GM21737 (cell line): ENCODE measurements at regions not wholly inside any gene's neighbourhood (a gene's known extent, or its start where the extent isn't known, plus 50 kb on each side); places are given as distances from the start of the nearest gene placed in this dataset.
A peak's percentile ranks its signal among the peaks of the same experiment; 100 is the strongest.

Experiments used
- ATAC-seq: cut with Tn5 transposase; IDR thresholded peaks from one replicate; pipeline ENCODE4 v1.9.1; 2021; ENCODE audit warnings: mild to moderate bottlenecking, moderate library complexity; ENCODE audit not compliant: unreplicated experiment

DNA sequence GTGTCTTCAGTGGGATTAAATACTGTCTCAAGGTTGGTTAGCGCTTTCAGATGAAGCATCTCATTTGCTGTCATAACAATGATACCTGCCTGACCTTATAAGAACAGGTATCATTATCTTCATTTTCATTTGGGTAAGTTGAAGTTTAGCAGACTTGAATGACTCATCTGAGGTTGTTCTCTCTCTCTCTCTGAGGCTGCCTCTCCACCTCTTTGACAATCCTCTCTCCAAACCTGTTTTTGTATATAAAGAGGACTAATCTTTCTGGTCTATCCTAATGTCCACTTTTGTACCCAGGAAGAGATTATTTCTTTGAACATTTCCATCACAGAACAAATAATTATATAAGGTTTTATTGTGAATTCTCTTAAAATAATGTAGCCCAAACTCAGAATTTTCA lies 291.4 kb downstream of the KLF6 start:
- no peak for ATAC-seq

DNA sequence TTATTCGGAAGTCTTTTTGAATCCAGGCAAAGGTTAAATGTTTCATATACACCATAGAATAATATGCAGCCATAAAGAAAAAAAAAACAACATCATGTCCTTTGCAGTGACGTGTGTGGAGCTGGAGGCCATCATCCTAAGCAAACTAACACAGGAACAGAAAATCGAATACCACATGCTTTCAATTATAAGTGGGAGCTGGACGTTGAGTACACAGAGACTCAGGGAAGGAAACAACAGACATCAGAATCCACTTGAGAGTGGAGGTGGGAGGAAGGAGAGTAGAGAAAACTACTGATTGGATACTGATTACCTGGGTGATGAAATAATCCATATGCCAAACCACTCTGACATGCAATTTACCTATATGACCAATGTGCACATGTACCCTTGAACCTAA lies 293.4 kb downstream of the KLF6 start:
- ATAC-seq: no peak

DNA sequence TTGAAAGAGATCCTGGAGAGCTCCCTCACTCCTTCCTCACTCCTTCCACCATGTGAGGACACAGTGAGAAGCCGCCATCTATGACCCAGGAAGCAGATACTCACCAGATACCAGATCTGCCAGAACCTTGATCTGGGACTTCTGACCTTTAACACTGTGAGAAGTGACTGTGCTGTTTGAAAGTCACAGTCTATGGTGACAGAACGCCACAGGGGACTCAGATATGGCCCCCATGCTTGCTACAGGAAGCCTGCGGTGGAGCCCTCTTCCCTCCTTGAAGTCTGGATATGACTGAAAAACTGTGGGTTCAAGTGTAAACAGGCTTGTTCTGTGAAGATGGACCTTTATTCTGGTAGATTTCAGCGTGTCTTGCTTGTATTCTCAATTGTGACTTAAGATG lies 297.8 kb downstream of the KLF6 start:
- ATAC-seq: no peak

DNA sequence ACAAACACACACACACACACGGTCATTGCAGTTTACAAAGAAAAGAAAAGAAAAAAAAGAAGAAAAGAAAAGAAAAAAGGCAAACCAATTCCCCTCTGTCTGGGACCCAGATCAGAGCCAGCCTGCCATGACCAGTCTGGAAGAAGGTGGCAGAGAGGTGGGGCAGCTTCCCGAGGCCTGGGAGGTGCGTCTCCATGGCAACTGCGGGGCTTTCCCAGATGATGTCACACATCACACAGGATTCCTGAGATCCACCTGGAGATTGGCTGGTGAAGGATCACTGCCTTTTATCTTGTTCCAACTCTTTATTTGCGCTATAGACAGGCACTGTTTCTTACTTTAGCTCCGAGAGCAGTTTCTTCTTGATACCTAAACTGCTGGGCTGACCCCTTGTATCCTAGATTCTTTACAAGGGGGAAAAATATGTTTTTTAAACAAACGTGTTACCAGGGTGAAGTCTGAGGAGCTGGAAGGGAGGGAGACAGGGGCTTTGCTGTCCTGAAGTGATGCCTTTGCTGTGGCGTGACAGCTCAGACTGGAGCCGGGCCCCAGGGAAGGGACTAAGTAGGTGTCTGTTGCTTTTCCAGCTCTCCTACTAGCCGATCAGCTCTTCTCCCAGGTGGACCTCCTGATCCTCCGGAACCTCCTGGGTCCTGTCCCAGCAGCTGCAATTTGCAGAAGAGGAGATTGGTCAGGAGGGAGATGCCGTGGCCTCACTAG lies 298.5 kb downstream of the KLF6 start:
- ATAC-seq: no peak

DNA sequence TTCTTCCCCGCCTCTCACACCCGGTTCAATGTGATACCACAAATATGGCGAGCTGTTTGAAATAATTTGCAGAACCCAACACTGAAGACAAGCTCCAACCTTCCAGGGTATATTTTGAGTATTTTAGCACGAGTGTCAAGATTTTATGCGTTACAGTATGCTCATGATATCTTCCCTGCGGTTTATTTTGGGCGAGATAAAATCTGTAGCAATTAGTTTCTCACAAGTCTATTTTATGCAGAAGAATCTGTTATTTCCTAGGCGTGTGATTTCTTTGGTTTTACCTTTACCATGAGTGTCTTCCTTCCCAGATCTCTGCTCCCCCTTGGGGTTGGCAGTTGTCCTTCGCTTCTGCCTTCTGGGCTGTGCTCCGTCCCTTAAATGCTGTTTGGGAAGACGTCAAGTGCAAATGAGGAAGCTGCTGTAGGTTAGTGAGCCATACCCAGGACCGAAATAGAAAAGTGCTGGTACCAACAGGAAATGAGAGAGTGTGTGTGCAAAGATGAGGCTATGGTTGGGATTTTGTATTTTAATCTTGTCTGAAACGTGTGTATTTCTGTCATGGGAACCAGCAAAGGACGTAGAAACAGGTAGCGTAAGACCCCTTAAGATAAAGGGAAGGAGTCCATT lies 299.8 kb downstream of the KLF6 start:
- ATAC-seq: no peak

GRCh38 chr10:3484306-3485056 lies 300.5 kb downstream of the KLF6 start:
- peak; percentile 77 for ATAC-seq

GRCh38 chr10:3482200-3482993 lies 302.6 kb downstream of the KLF6 start:
- no peak for ATAC-seq

- ATAC-seq: no peak
Measured at GRCh38 chr10:3481496-3481895, 303.5 kb downstream of the KLF6 start.

DNA sequence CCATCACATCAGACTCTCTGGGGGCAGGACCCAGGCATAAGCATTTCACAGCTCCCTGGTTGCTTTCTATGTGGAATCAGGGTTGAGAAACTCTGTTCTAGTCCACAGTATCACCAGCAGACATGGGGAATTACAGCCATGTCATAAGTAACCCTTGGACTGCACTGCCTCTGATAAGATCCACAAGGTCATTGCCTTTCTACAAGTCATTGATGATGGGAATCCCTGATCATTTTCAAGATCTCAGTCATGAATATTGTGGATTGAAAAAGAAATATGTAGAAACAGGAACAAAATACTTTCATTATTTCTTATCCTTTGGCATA lies 304.1 kb downstream of the KLF6 start:
- ATAC-seq: no peak

GRCh38 chr10:3480281-3480989 lies 304.6 kb downstream of the KLF6 start:
- ATAC-seq: no peak

GRCh38 chr10:3478632-3479240 lies 306.2 kb upstream of the PITRM1 start:
- no peak for ATAC-seq

GRCh38 chr10:3478153-3478552 lies 305.6 kb upstream of the PITRM1 start:
- ATAC-seq: peak; percentile 59

GRCh38 chr10:3477683-3478082 lies 305.1 kb upstream of the PITRM1 start:
- no peak for ATAC-seq

- ATAC-seq: no peak
Measured at GRCh38 chr10:3476640-3477448, 304.3 kb upstream of the PITRM1 start.

DNA sequence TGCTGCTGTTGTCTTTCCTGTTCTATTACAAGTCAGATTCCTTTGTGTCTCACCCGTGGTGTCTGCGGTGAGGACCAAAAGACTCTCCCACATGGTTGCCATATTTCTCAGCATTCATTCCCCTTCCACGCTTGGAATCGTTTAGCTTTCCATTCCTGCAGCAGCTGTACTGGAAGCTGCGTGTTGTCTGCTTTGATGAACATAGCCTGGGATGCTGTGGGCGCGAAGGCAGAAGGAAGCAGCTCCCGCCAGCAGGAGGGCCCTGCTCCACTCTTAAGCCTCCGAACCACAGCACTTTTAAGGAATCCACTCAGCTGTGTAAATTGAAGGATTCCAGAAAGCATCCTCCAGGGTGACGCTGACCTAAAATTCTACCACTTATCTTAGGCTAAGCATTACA lies 303.6 kb upstream of the PITRM1 start:
- ATAC-seq: no peak

GRCh38 chr10:3475367-3475766 lies 302.8 kb upstream of the PITRM1 start:
- ATAC-seq: no peak

- no peak for ATAC-seq
Measured at GRCh38 chr10:3474266-3474665, 301.7 kb upstream of the PITRM1 start.

GRCh38 chr10:3473271-3473670 lies 300.7 kb upstream of the PITRM1 start:
- ATAC-seq: no peak

DNA sequence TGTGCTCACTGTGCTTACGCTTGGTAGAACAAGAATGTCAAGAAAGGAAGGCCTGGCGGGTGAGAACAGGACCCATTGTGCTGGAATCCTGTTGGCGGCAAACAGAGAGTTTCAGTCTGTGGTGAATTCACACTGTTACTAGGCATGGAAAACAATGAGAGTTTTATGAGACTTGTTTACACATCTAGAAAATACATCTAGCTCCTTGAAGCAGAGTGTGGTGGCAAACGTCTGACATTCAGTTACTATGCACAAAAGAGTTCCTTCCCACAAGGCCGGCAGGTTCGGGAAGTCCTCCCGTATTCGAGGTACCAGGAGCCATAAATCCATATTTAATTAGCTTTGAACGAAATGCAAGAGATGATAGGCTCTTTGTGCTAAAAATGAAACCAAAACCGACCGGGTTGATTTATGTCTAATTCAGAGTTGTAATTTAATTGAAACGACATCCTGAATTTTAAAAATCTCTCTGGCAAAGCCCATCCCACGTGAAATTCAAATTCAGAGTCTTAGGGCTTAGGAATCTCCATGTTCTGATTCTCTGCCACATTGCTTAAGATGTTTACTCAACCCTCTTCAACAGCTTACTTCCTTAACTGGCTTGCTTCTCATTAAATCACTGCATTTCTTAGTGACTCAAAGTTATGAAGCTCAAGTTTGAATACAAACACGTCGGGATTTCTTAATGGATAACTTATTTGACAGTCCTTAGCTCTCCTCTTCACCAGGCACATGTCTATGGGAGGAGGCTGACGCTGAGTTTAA lies 299.9 kb upstream of the PITRM1 start:
- ATAC-seq: no peak
